SK-N-SH (cell line): ENCODE measurements at regions not wholly inside any gene's neighbourhood (a gene's known extent, or its start where the extent isn't known, plus 50 kb on each side); places are given as distances from the start of the nearest gene placed in this dataset.
"Not testable (repeated sequence)": the region's sequence is repeated elsewhere in the genome, so short reads cannot be mapped to it uniquely, and the experiment has no call there.

ENCODE experiments used
- CTCF ChIA-PET: fragments of 300-600, 350-600 bp; formaldehyde crosslinking; extraction: SDS; loops from one replicate; lab custom pipeline; 2021; lab: Yijun Ruan, JAX
- POLR2A ChIA-PET: fragments of 350-600 bp; sonication (Branson Sonifier 250); formaldehyde crosslinking; extraction: SDS; loops from one replicate; lab custom pipeline; 2020; ENCODE audit warnings: antibody characterized with exemption, inconsistent platforms; lab: Yijun Ruan, JAX
- DNase-seq: peaks from one replicate; pipeline ENCODE4 v3.0.0; 2012
- H2AFZ ChIP-seq: fragments of 200-600 bp; sonication (generic); 2 replicates; pipeline ENCODE4 v1.8.1; 2016; ENCODE audit warnings: antibody characterized with exemption, mild to moderate bottlenecking, low read depth
- H3F3A ChIP-seq: fragments of 200-600 bp; sonication (generic); replicated peaks from 2 replicates; pipeline ENCODE3; 2016; ENCODE audit warnings: antibody characterized with exemption, mild to moderate bottlenecking; ENCODE audit not compliant: insufficient read depth
- H3K27ac ChIP-seq, 2 experiments: fragments of 200-500 bp in 1 of 2; fragments of 200-600 bp in 1 of 2; sonication (Bioruptor generic) in 1 of 2; sonication (generic), shearing (Covaris generic) in 1 of 2; 2 replicates each; pipeline versions ENCODE4 v1.5.1 to v1.6.1; 2014 to 2016; ENCODE audit warnings: low read depth in 2 of 2, inconsistent platforms in 1 of 2, low read length in 1 of 2, mild to moderate bottlenecking in 1 of 2, mixed read lengths in 1 of 2
- H3K27me3 ChIP-seq: fragments of 200-600 bp; sonication (generic), shearing (Covaris generic); 2 replicates; pipeline ENCODE4 v1.6.1; 2016; ENCODE audit warnings: mixed run types; ENCODE audit not compliant: insufficient read depth
- H3K36me3 ChIP-seq, 2 experiments: fragments of 200-500 bp in 1 of 2; fragments of 200-600 bp in 1 of 2; sonication (Bioruptor generic) in 1 of 2; sonication (generic) in 1 of 2; replicated peaks in 1 of 2; 2 replicates each; pipeline versions ENCODE3 to v1.5.1; 2014 to 2016; ENCODE audit warnings: low read length in 1 of 2, mild to moderate bottlenecking in 1 of 2; ENCODE audit not compliant: insufficient read depth in 2 of 2, control insufficient read depth in 1 of 2
- H3K4me1 ChIP-seq, 2 experiments: fragments of 200-500 bp in 1 of 2; fragments of 200-600 bp in 1 of 2; sonication (Bioruptor generic) in 1 of 2; sonication (generic), shearing (Covaris generic) in 1 of 2; 2 replicates each; pipeline versions ENCODE4 v1.5.1 to v1.6.1; 2014 to 2016; ENCODE audit warnings: low read depth in 1 of 2, low read length in 1 of 2, mixed run types in 1 of 2; ENCODE audit not compliant: insufficient read depth in 2 of 2, control insufficient read depth in 1 of 2
- H3K4me2 ChIP-seq: fragments of 200-600 bp; sonication (generic), shearing (Covaris generic); 2 replicates; pipeline ENCODE4 v1.6.1; 2017; ENCODE audit warnings: mixed run types
- H3K4me3 ChIP-seq, 2 experiments: fragments of 200-500 bp in 1 of 2; fragments of 200-600 bp in 1 of 2; sonication (Bioruptor generic) in 1 of 2; sonication (generic), shearing (Covaris generic) in 1 of 2; 2 replicates each; pipeline versions ENCODE4 v1.5.1 to v1.8.1; 2014 to 2016; ENCODE audit warnings: low read depth in 2 of 2, inconsistent platforms in 1 of 2, low read length in 1 of 2, mild to moderate bottlenecking in 1 of 2, mixed read lengths in 1 of 2, moderate library complexity in 1 of 2
- H3K79me2 ChIP-seq: fragments of 200-600 bp; sonication (generic); 2 replicates; pipeline ENCODE4 v1.8.1; 2017; ENCODE audit warnings: mild to moderate bottlenecking; ENCODE audit not compliant: insufficient read depth
- H3K9ac ChIP-seq: fragments of 200-600 bp; sonication (generic); 2 replicates; pipeline ENCODE4 v1.6.1; 2017; ENCODE audit warnings: mixed run types
- H3K9me2 ChIP-seq: fragments of 200-600 bp; sonication (generic); 2 replicates; pipeline ENCODE4 v1.6.1; 2017; ENCODE audit warnings: mixed run types
- H3K9me3 ChIP-seq: fragments of 200-600 bp; sonication (generic); 2 replicates; pipeline ENCODE4 v1.6.1; 2017; ENCODE audit warnings: mixed run types, mild to moderate bottlenecking, moderate library complexity
- H4K20me1 ChIP-seq: fragments of 200-600 bp; sonication (generic); 2 replicates; pipeline ENCODE4 v1.6.1; 2017; ENCODE audit warnings: mild to moderate bottlenecking, mixed run types; ENCODE audit not compliant: insufficient read depth
- CTCF ChIP-seq: fragments of 200-600 bp; sonication (generic); IDR thresholded peaks from 2 replicates; pipeline ENCODE4 v1.6.1; 2017; ENCODE audit warnings: antibody characterized with exemption, mild to moderate bottlenecking, moderate library complexity
- ELF1 ChIP-seq: IDR thresholded peaks from 2 replicates; pipeline ENCODE4 v1.4.0; 2012
- EZH2phosphoT487 ChIP-seq: fragments of 200-600 bp; sonication (generic); IDR thresholded peaks from 2 replicates; pipeline ENCODE4 v1.6.1; 2017; ENCODE audit warnings: low read depth, mixed run types, mild to moderate bottlenecking, antibody characterized with exemption, moderate library complexity, borderline replicate concordance
- FOSL2 ChIP-seq: IDR thresholded peaks from 2 replicates; pipeline ENCODE4 v1.4.0; 2012; ENCODE audit warnings: low read depth, mild to moderate bottlenecking, moderate library complexity, borderline replicate concordance
- FOXJ3 ChIP-seq: sonication (generic); formaldehyde crosslinking; IDR thresholded peaks from 2 replicates; pipeline ENCODE4 v1.5.1; 2020; ENCODE audit warnings: mild to moderate bottlenecking, missing genetic modification reagents
- FOXM1 ChIP-seq: IDR thresholded peaks from 2 replicates; pipeline ENCODE4 v1.4.0; 2012; ENCODE audit warnings: low read depth, mild to moderate bottlenecking
- MEF2A ChIP-seq: IDR thresholded peaks from 2 replicates; pipeline ENCODE4 v1.4.0; 2012; ENCODE audit warnings: low read depth, borderline replicate concordance
- NFIC ChIP-seq: IDR thresholded peaks from 2 replicates; pipeline ENCODE4 v1.4.0; 2012; ENCODE audit warnings: borderline replicate concordance
- NRF1 ChIP-seq: IDR thresholded peaks from 2 replicates; pipeline ENCODE4 v1.6.1; 2012; ENCODE audit warnings: low read depth, mild to moderate bottlenecking, low read length
- PBX3 ChIP-seq: IDR thresholded peaks from 2 replicates; pipeline ENCODE4; 2012
- RAD21 ChIP-seq: IDR thresholded peaks from 2 replicates; pipeline ENCODE4 v1.6.1; 2012; ENCODE audit warnings: mild to moderate bottlenecking, low read length
- RCOR1 ChIP-seq: fragments of 150-350 bp; IDR thresholded peaks from 2 replicates; pipeline ENCODE4 v1.6.1; 2017; ENCODE audit warnings: antibody characterized with exemption, low read length
- RXRA ChIP-seq: IDR thresholded peaks from 2 replicates; pipeline ENCODE4 v1.4.0; 2012; ENCODE audit warnings: low read depth, mild to moderate bottlenecking, borderline replicate concordance
- SIN3A ChIP-seq: IDR thresholded peaks from 2 replicates; pipeline ENCODE4 v1.6.1; 2012; ENCODE audit warnings: low read depth, mild to moderate bottlenecking, low read length, moderate library complexity, borderline replicate concordance
- SMC3 ChIP-seq: IDR thresholded peaks from 2 replicates; pipeline ENCODE4 v1.6.1; 2012; ENCODE audit warnings: low read depth, low read length, improper control_type of control experiment
- TAF1 ChIP-seq: IDR thresholded peaks from 2 replicates; pipeline ENCODE4 v1.6.1; 2012; ENCODE audit warnings: low read depth, mild to moderate bottlenecking, low read length, moderate library complexity, borderline replicate concordance
- TCF12 ChIP-seq: IDR thresholded peaks from 2 replicates; pipeline ENCODE4 v1.4.0; 2012
- USF1 ChIP-seq: IDR thresholded peaks from 2 replicates; pipeline ENCODE4 v1.4.0; 2012; ENCODE audit warnings: low read depth, borderline replicate concordance
- YY1 ChIP-seq: IDR thresholded peaks from 2 replicates; pipeline ENCODE4 v1.4.0; 2012; ENCODE audit warnings: low read depth, mild to moderate bottlenecking
- ZBTB33 ChIP-seq: IDR thresholded peaks from 2 replicates; pipeline ENCODE4 v1.4.0; 2012; ENCODE audit warnings: low read depth, borderline replicate concordance
- WGBS: methylation state at CpG from one replicate; pipeline ENCODE4 v1.1.6; 2017; ENCODE audit warnings: low lambda C conversion rate; 5-methylcytosine and 5-hydroxymethylcytosine counted together

DNA sequence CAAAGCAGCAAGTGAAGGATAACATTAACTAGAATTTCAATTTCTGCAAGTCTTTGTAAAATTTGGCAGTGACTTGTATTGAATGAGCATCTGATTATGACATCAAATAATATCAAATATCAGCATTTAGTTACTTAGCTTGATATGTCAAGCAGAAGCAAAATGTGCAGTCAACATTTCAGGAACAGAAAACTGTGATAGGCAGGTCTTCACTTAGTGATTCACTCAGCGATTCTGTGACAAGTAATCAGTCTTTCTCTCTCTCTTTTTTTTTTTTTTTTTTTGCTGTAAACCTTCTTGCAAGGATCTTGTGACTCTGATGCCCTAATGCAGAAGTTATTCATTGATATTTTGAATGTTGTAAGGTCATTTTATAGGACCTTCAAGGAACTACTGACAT is 307.1 kb downstream of the MTERF1 start:
- no peaks in the 10 kb centered on the region for H3K9me3 ChIP-seq
- POLR2A ChIA-PET: no interaction called here
- WGBS: 59% methylated on average over 1 of the region's 1 CpG
- no peak overlapping the region for H3K4me3 ChIP-seq
- TF ChIP-seq NFIC: no peak
- TF ChIP-seq SMC3: no peak
- TF ChIP-seq SIN3A: no peak
- TF ChIP-seq TAF1: no peak
- TF ChIP-seq ELF1: no peak
- no peak for TF ChIP-seq RAD21
- TF ChIP-seq FOXJ3 (CRISPR knock-in tag): no peak
- TF ChIP-seq TCF12: no peak
- TF ChIP-seq FOXM1: no peak
- no peak for TF ChIP-seq PBX3
- no peak for TF ChIP-seq RXRA
- no peak for TF ChIP-seq MEF2A
- no peak for TF ChIP-seq CTCF
- TF ChIP-seq EZH2phosphoT487: no peak
- no peak for TF ChIP-seq ZBTB33
- no peak for TF ChIP-seq USF1
- no peak for TF ChIP-seq FOSL2
- no peak for TF ChIP-seq YY1
- no peak for TF ChIP-seq RCOR1
- no peak for TF ChIP-seq NRF1
- H3K9me2 ChIP-seq: no peaks in the 10 kb centered on the region
- H3K9ac ChIP-seq: no peak overlapping the region
- no peaks in the 10 kb centered on the region for H3K79me2 ChIP-seq
- CTCF ChIA-PET: interaction anchor here (1.0 to 1.5 kb wide), 5 partner anchors 8 to 32 kb away, joined by 3 to 5 read pairs (median 3); no protein-coding TSS in a partner anchor
- H3K36me3 ChIP-seq: no peaks in the 10 kb centered on the region
- DNase-seq: no peak
- no peaks in the 10 kb centered on the region for H3K27me3 ChIP-seq
- H3K4me1 ChIP-seq: peaks cover 0 to 7% of the 10 kb centered on the region in 2 experiments; a peak in 1 of 4 replicates
- H3K4me2 ChIP-seq: no peak overlapping the region
- no peak overlapping the region for H3K27ac ChIP-seq
- no peaks in the 10 kb centered on the region for H3F3A ChIP-seq
- H2AFZ ChIP-seq: no peak overlapping the region
- H4K20me1 ChIP-seq: no peaks in the 10 kb centered on the region

- H2AFZ ChIP-seq, H3K9ac ChIP-seq, H3K4me1 ChIP-seq, H3K36me3 ChIP-seq, H3K27me3 ChIP-seq, H3K27ac ChIP-seq, H3F3A ChIP-seq, H3K9me3 ChIP-seq, H3K79me2 ChIP-seq, POLR2A ChIA-PET, H3K9me2 ChIP-seq, H3K4me2 ChIP-seq, H4K20me1 ChIP-seq, H3K4me3 ChIP-seq, DNase-seq, CTCF ChIA-PET: not testable (repeated sequence)
- WGBS: 39% methylated on average over 2 of the region's 2 CpGs
These were observed 304.0 kb downstream of the MTERF1 start for GRCh38 chr7:91576459-91576858.
